GM12878 (cell line): ENCODE measurements at regions not wholly inside any gene's neighbourhood (a gene's known extent, or its start where the extent isn't known, plus 50 kb on each side); places are given as distances from the start of the nearest gene placed in this dataset.

Experiments
- ATAC-seq: fragments of 200-7000 bp; cut with Tn5 transposase; 3 replicates; pipeline ENCODE4 v1.9.1; 2020; ENCODE audit warnings: mild to moderate bottlenecking, moderate library complexity
- BruUV-seq: library from RNA; stranded (reverse); fragments of 400-500 nt; replicated peaks from 2 replicates; lab custom pipeline; 2021; lab: Mats Ljungman, UMichigan
- CTCF ChIA-PET: fragments of 300-600 bp; sonication (Branson Sonifier 250); formaldehyde crosslinking; extraction: SDS; loops from one replicate; lab custom pipeline; 2021; ENCODE audit warnings: inconsistent platforms; lab: Yijun Ruan, JAX
- POLR2A ChIA-PET: fragments of 350-600 bp; formaldehyde crosslinking; extraction: SDS; loops from one replicate; lab custom pipeline; 2021; ENCODE audit warnings: inconsistent platforms; lab: Charles Lee
- RAD21 ChIA-PET: fragments of 300-600 bp; sonication (Branson Sonifier 250); formaldehyde crosslinking; loops from one replicate; lab custom pipeline; 2023; ENCODE audit warnings: antibody characterized with exemption; ENCODE audit not compliant: unreplicated experiment; lab: Charles Lee
- SMC1A ChIA-PET: fragments of 300-600 bp; sonication (Branson Sonifier 250); formaldehyde crosslinking; loops from one replicate; lab custom pipeline; 2023; ENCODE audit not compliant: unreplicated experiment, uncharacterized antibody; lab: Charles Lee
- DNase-seq: peaks from one replicate; pipeline ENCODE4 v3.0.0-alpha.2; 2011; ENCODE audit warnings: low read depth, low spot score
- FAIRE-seq: peaks from 3 replicates; lab custom pipeline; 2011; peaks lifted over from hg19 to GRCh38; lab: Jason Lieb, UNC
- H2AFZ ChIP-seq: 2 replicates; pipeline ENCODE4 v1.6.0; 2011; ENCODE audit warnings: low read depth, low read length, control low read depth; ENCODE audit not compliant: control insufficient read depth
- H3K27ac ChIP-seq: 2 replicates; pipeline ENCODE4 v1.5.1; 2011; ENCODE audit warnings: control low read depth; ENCODE audit not compliant: control insufficient read depth, insufficient read depth
- H3K27me3 ChIP-seq, 2 experiments: replicated peaks in 1 of 2; 2 replicates each; pipeline versions ENCODE4 v1.6.0 to v1.6.1; 2011; ENCODE audit warnings: low read length in 1 of 2; ENCODE audit not compliant: control insufficient read depth in 2 of 2, insufficient read depth in 2 of 2
- H3K36me3 ChIP-seq, 2 experiments: 2 replicates each; pipeline ENCODE4 v1.5.1; 2011; ENCODE audit warnings: low read length in 1 of 2; ENCODE audit not compliant: control insufficient read depth in 2 of 2, insufficient read depth in 2 of 2
- H3K4me1 ChIP-seq: 2 replicates; pipeline ENCODE4 v1.6.1; 2011; ENCODE audit warnings: mild to moderate bottlenecking, low read length, moderate library complexity, mixed read lengths; ENCODE audit not compliant: control insufficient read depth, insufficient read depth
- H3K4me2 ChIP-seq: 2 replicates; pipeline ENCODE4 v1.6.0; 2011; ENCODE audit warnings: control low read depth; ENCODE audit not compliant: control insufficient read depth, insufficient read depth
- H3K4me3 ChIP-seq: fragments of 200-600 bp; sonication (generic); 2 replicates; pipeline ENCODE4 v1.5.1; 2016
- H3K79me2 ChIP-seq: 2 replicates; pipeline ENCODE4 v1.6.0; 2011; ENCODE audit warnings: low read length; ENCODE audit not compliant: control insufficient read depth, insufficient read depth
- H3K9ac ChIP-seq: 2 replicates; pipeline ENCODE4 v1.8.0; 2011; ENCODE audit warnings: low read length, control low read depth, mixed read lengths; ENCODE audit not compliant: control insufficient read depth, insufficient read depth
- H3K9me3 ChIP-seq: replicated peaks from 3 replicates; pipeline ENCODE4 v1.5.1; 2011; ENCODE audit warnings: mild to moderate bottlenecking, low read length; ENCODE audit not compliant: control insufficient read depth, insufficient read depth
- H4K20me1 ChIP-seq: 2 replicates; pipeline ENCODE4 v1.6.0; 2011; ENCODE audit not compliant: control insufficient read depth, insufficient read depth
- NKRF ChIP-seq: fragments of 450-650 bp; conservative IDR thresholded peaks from 2 replicates; pipeline ENCODE4 v1.6.1; 2017; ENCODE audit warnings: mild to moderate bottlenecking, moderate library complexity
- ZBTB40 ChIP-seq: fragments of 450-650 bp; IDR thresholded peaks from 2 replicates; pipeline ENCODE4 v1.6.1; 2016; ENCODE audit warnings: mild to moderate bottlenecking, moderate library complexity, borderline replicate concordance
- WGBS: methylation state at CpG from one replicate; pipeline ENCODE4 v1.1.6; 2016; ENCODE audit warnings: low lambda C conversion rate; ENCODE audit not compliant: insufficient replicate concordance, insufficient coverage; ENCODE audit errors: missing lambda C conversion rate; 5-methylcytosine and 5-hydroxymethylcytosine counted together
- in situ Hi-C: fragments of 300-500 bp; cut with MboI; formaldehyde crosslinking; loops from 9 replicates; pipeline ENCODE4 v1.14.3; 2018; ENCODE audit warnings: mixed read lengths
- intact Hi-C: fragments of 100-400 bp; cut with micrococcal nuclease; formaldehyde crosslinking; loops from one replicate; pipeline ENCODE4 v1.14.2; 2022; ENCODE audit not compliant: unreplicated experiment

- Histone ChIP-seq H3K9ac (no peak overlapping the region), H3K4me2 (no peak overlapping the region), H3K27me3 (no peaks in the 10 kb centered on the region; a peak in 1 of 4 replicates), H3K36me3 (no peaks in the 10 kb centered on the region), H4K20me1 (no peaks in the 10 kb centered on the region), H3K27ac (no peak overlapping the region), H3K4me3 (no peak overlapping the region), H2AFZ (no peak overlapping the region), H3K9me3 (no peaks in the 10 kb centered on the region; the same call in 2 of the 3 replicates), H3K4me1 (no peaks in the 10 kb centered on the region), H3K79me2 (no peaks in the 10 kb centered on the region)
- ChIA-PET RAD21 (no interaction called here), SMC1A (interaction anchor here (1.0 kb wide), 1 partner anchor 8 kb away, joined by 3 read pairs; no protein-coding TSS in a partner anchor), CTCF (no interaction called here), POLR2A (no interaction called here)
- TF ChIP-seq NKRF (no peak), ZBTB40 (no peak)
- ATAC-seq (no peak), DNase-seq (no peak), FAIRE-seq (no peak)
- in situ Hi-C loops = no loop called here
- intact Hi-C loops = no loop called here
- no TSS peak for BruUV-seq
- WGBS = 65% methylated on average over 11 of the region's 11 CpGs
Measured at GRCh38 chr18:10182009-10182624, 268.3 kb downstream of the VAPA start.
